ENCODE measurements at regions not wholly inside any gene's neighbourhood (a gene's known extent, or its start where the extent isn't known, plus 50 kb on each side); places are given as distances from the start of the nearest gene placed in this dataset.

DNA sequence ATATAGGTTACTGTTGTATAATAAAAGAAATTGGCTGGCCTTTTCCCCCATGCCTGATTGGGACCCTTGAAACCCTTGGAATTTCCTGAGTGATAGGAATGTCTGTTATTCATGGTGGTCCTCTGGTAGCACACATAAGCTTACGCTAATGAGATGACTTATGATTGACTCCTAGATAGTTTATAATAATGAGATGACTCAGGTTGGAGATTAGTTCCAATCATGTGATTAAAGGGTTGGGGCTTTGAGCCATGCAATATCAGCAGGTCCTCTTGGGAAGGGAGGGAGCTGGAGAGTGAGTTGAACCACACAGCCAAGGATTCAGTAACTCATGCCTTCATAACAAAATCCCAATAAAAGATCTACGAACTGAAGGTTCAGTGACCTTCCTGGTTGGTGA lies 407.6 kb upstream of the MANEA start:
- no peaks in the 10 kb centered on the region for H3K36me3 Mint-ChIP-seq (ENCODE audit: low read depth)
- H3K27ac Mint-ChIP-seq: no peak overlapping the region
- no peak for DNase-seq (ENCODE audit: low spot score)
- no peaks in the 10 kb centered on the region for H3K4me1 Mint-ChIP-seq (ENCODE audit: low read depth)
- no peaks in the 10 kb centered on the region for H3K27me3 Mint-ChIP-seq (ENCODE audit: insufficient read depth)
- H3K4me3 Mint-ChIP-seq: no peak overlapping the region
- no peaks in the 10 kb centered on the region for H3K9me3 Mint-ChIP-seq
- intact Hi-C loops (cut with micrococcal nuclease): no loop called here

DNA sequence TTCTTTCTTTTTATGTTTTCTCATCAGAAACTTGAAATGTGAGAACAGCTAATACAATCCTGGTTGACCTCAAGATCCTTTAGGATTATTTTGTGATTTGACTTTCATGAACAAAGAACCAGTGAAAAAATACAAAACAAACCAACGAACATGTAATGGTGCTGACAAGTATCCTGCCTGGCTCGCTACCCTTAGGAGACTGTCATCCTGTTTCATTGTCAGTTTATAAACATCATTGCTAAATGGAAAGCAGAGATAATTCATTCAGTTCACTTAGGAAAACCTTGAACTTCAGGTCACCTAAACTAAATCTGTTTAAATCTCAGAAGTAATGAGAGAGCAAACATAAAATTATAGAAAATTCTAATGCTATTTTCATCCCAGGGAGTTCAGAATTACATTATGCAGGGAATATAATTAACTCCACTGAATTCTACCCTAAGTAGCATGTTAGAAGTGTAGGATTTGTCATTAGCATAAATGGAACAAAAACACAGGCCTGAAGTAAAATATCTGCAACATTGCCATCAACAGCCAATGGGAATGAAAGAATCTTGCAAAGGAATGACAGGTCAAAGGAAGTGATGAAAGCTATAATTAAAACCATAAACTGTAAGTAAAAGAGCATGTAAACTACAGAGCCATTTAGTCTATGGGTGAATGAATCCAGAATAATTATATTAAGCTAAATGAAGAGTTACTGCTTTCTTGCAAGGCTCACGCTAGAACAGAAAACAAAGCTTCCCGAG lies 401.2 kb upstream of the MANEA start:
- Mint-ChIP-seq H3K4me3 (no peak overlapping the region), H3K36me3 (ENCODE audit: low read depth) (no peaks in the 10 kb centered on the region), H3K27me3 (ENCODE audit: insufficient read depth) (no peaks in the 10 kb centered on the region), H3K9me3 (no peaks in the 10 kb centered on the region), H3K4me1 (ENCODE audit: low read depth) (no peaks in the 10 kb centered on the region), H3K27ac (no peak overlapping the region)
- DNase-seq (ENCODE audit: low spot score): no peak
- intact Hi-C loops (cut with micrococcal nuclease): no loop called here

DNA sequence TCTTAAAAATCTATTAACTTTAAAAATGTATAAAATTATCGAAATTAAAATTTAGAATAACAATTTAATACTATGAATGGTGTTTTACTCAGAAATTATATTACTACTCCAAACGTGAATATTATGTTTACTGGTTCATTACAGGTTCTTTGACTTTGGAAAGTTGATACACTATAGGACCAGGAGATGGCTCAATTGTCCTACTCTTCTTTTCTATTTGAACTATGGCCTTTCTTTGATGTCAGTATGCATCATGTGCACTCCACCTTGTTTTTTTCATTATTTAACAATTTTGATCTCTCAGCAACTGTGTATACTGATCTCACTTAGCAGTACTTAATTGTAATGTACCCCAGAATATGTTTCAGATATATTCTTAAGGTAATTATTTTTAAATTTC lies 391.5 kb upstream of the MANEA start:
- DNase-seq (ENCODE audit: low spot score): no peak
- Mint-ChIP-seq H3K4me1 (ENCODE audit: low read depth) (no peaks in the 10 kb centered on the region), H3K4me3 (no peak overlapping the region), H3K36me3 (ENCODE audit: low read depth) (no peaks in the 10 kb centered on the region), H3K27me3 (ENCODE audit: insufficient read depth) (no peaks in the 10 kb centered on the region), H3K27ac (no peak overlapping the region), H3K9me3 (no peaks in the 10 kb centered on the region)
- intact Hi-C loops (cut with micrococcal nuclease): no loop called here

DNA sequence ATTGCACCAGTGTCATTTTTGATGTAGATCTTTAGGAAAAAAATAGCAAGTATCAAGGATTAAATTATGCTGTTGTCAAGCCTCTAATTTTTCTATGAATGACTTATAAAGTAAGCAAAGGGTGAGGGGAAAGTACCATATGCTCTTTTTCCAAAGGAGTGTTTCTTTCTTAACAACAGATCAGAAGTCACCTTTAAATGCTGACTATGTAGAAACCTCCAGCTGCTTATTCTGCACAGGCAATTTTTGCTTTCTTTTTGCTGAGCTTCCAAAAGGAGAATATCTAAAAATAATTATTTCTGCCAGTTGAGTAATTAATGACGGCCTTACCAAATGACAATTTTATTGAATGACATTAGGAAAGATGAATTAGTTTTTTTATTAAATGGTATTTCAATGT lies 390.6 kb upstream of the MANEA start:
- Mint-ChIP-seq H3K36me3 (ENCODE audit: low read depth) (no peaks in the 10 kb centered on the region), H3K27ac (no peak overlapping the region), H3K4me3 (no peak overlapping the region), H3K4me1 (ENCODE audit: low read depth) (no peaks in the 10 kb centered on the region), H3K27me3 (ENCODE audit: insufficient read depth) (no peaks in the 10 kb centered on the region), H3K9me3 (no peaks in the 10 kb centered on the region)
- intact Hi-C loops (cut with micrococcal nuclease): no loop called here
- DNase-seq (ENCODE audit: low spot score): no peak

DNA sequence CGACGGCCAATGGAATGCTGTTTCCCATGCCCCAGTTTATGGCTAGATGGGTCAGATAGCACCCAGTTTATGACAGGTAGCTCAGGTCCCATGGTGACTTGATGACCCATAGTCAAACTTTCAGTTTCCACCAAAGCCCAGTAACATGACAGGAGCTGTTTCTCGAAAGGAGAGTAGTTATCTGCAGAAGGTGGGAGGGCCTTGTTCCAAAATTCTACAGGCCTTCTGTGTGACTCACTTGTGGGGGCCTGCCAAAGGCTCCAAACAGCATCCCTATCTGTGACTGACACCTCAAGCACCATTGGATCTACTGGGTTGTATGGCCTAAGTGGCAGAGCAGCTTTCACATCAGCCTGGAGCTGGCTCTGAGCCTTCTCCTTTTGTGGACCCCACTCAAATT lies 379.7 kb upstream of the MANEA start:
- Mint-ChIP-seq H3K4me3 (no peak overlapping the region), H3K27me3 (ENCODE audit: insufficient read depth) (no peaks in the 10 kb centered on the region), H3K27ac (no peak overlapping the region), H3K9me3 (no peaks in the 10 kb centered on the region), H3K36me3 (ENCODE audit: low read depth) (no peaks in the 10 kb centered on the region), H3K4me1 (ENCODE audit: low read depth) (no peaks in the 10 kb centered on the region)
- intact Hi-C loops (cut with micrococcal nuclease): no loop called here
- DNase-seq (ENCODE audit: low spot score): no peak

DNA sequence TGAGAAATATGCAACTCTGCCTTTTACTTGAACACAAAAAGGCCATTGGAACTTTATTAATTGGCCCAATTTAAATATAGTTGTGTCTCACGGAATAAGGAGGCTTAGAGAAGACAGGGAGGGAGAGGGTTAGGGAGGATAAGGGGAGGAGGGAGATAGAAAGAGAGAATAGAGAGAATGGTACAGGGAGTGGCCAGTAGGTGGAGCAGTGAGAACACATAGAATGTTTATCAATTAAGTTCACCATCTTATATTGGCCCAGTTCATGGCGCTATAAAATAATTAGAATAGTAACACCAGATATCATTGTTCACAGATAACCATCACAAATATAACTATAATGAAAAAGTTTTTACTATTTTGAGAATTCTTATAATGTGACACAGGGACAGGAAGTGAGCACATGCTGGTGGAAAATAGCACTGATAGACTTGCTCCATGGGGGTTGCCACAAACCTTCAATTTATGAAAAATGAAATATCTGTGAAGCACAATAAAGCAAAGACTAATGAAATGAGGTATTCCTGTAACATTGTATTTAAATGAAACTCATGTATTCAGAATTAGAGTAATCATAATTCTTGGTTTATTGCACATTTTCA lies 374.1 kb upstream of the MANEA start:
- no peaks in the 10 kb centered on the region for H3K9me3 Mint-ChIP-seq
- no peak for DNase-seq (ENCODE audit: low spot score)
- intact Hi-C loops (cut with micrococcal nuclease): no loop called here
- H3K36me3 Mint-ChIP-seq (ENCODE audit: low read depth): no peaks in the 10 kb centered on the region
- no peak overlapping the region for H3K27ac Mint-ChIP-seq
- no peak overlapping the region for H3K4me3 Mint-ChIP-seq
- no peaks in the 10 kb centered on the region for H3K4me1 Mint-ChIP-seq (ENCODE audit: low read depth)
- no peaks in the 10 kb centered on the region for H3K27me3 Mint-ChIP-seq (ENCODE audit: insufficient read depth)

DNA sequence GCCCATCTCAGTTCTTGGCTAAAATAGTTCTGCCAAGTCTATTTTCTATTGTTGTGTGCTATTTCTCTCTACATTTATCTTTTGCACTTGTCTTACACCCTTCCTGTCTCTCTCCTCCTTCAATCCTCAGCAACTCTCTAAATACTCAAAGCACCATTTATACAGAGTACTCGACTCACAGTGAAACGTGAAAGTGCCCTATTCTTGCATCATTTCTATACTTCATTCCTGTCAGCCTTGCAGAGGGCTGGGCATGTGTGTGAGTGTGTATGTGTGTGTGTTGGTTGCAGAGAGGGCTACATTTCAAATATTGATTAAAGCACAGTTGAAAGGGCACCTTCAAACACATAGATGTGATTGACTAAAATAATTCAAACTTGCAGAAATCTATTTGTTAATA lies 373.2 kb upstream of the MANEA start:
- H3K36me3 Mint-ChIP-seq (ENCODE audit: low read depth): no peaks in the 10 kb centered on the region
- intact Hi-C loops (cut with micrococcal nuclease): no loop called here
- H3K4me1 Mint-ChIP-seq (ENCODE audit: low read depth): no peaks in the 10 kb centered on the region
- H3K27me3 Mint-ChIP-seq (ENCODE audit: insufficient read depth): no peaks in the 10 kb centered on the region
- no peak overlapping the region for H3K27ac Mint-ChIP-seq
- DNase-seq (ENCODE audit: low spot score): no peak
- no peak overlapping the region for H3K4me3 Mint-ChIP-seq
- no peaks in the 10 kb centered on the region for H3K9me3 Mint-ChIP-seq

DNA sequence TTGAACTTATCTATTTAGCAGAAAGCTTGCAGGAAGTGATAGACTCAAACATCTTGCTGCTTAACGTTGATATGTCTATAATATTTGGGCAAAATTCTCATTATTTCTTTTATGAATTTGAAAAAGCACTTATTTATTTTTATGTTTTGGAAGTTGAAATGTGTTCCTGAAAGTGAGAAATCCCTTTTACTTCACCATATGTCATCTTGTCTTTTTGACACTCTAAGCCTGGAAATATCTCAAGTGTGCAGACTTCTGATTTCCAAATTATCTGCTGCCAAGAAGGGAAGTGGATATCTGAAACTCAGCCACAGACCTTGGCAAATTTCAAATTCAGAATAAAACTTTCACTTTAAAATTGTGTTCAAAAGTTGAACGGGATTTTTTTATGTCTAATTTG lies 368.7 kb upstream of the MANEA start:
- Mint-ChIP-seq H3K9me3 (no peaks in the 10 kb centered on the region), H3K27me3 (ENCODE audit: insufficient read depth) (no peaks in the 10 kb centered on the region), H3K4me3 (no peak overlapping the region), H3K27ac (no peak overlapping the region), H3K4me1 (ENCODE audit: low read depth) (no peaks in the 10 kb centered on the region), H3K36me3 (ENCODE audit: low read depth) (no peaks in the 10 kb centered on the region)
- intact Hi-C loops (cut with micrococcal nuclease): no loop called here
- DNase-seq (ENCODE audit: low spot score): no peak

DNA sequence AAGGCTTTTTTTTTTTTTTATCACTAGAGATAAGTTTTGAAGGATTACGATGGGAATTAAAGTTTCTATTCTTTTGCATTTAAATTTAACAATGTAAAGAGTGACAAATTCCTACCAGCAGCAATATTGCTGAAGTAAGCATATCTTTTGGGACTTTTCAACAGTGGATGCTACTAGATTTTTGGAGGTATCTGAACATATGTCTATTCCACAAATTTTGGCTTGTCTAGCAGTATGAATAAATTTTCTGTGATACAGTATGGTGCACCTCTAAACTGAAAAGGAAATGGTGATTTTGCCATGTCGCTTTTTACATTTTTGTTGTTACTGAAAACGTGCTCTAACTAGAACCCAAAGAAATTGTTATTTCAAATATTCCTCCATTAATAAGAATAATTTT lies 368.3 kb upstream of the MANEA start:
- H3K9me3 Mint-ChIP-seq: no peaks in the 10 kb centered on the region
- intact Hi-C loops (cut with micrococcal nuclease): no loop called here
- no peak overlapping the region for H3K4me3 Mint-ChIP-seq
- H3K4me1 Mint-ChIP-seq (ENCODE audit: low read depth): no peaks in the 10 kb centered on the region
- DNase-seq (ENCODE audit: low spot score): no peak
- no peak overlapping the region for H3K27ac Mint-ChIP-seq
- no peaks in the 10 kb centered on the region for H3K27me3 Mint-ChIP-seq (ENCODE audit: insufficient read depth)
- H3K36me3 Mint-ChIP-seq (ENCODE audit: low read depth): no peaks in the 10 kb centered on the region

DNA sequence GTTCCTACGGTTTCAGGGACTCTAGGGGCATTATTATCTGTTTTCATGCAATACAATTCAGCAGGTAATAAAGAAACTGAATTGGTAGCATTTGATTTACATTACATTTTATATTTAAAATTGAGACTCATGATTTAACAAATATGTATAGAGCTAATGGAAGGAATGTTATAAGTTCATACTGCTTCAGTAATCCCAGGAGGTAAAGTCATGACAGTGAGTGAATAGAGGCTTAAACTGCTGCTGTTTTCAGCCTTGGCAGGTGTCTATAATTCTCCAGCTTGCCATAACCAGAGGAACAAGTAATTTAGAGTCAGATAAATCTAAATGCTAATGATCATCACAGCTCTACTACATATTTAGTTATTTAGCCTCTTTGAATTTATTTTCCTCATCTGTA lies 360.8 kb upstream of the MANEA start:
- H3K27ac Mint-ChIP-seq: no peak overlapping the region
- no peak overlapping the region for H3K4me3 Mint-ChIP-seq
- intact Hi-C loops (cut with micrococcal nuclease): no loop called here
- no peak for DNase-seq (ENCODE audit: low spot score)
- no peaks in the 10 kb centered on the region for H3K36me3 Mint-ChIP-seq (ENCODE audit: low read depth)
- H3K27me3 Mint-ChIP-seq (ENCODE audit: insufficient read depth): peaks cover 2% of the 10 kb centered on the region
- H3K9me3 Mint-ChIP-seq: no peaks in the 10 kb centered on the region
- no peaks in the 10 kb centered on the region for H3K4me1 Mint-ChIP-seq (ENCODE audit: low read depth)

DNA sequence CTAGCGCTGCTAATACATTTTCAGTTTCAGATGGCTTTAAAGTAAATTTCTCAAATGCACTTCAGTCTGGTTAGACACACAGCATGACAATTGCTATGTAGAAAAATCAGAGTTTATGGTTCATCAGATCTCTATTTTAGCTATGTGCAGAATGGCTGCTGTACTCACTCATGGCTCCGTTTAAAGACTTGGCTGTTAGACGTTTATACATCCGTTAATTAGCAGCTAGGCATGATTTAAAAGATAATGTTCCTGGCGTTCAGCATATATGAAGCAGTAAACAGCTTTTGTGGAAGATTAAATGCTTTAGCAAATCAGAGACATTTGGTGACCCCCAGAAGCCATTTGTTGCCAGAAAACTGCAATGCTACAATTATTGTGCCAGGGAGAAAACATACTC lies 350.0 kb upstream of the MANEA start:
- Mint-ChIP-seq H3K4me3 (no peak overlapping the region), H3K9me3 (no peaks in the 10 kb centered on the region), H3K27ac (no peak overlapping the region), H3K27me3 (ENCODE audit: insufficient read depth) (no peaks in the 10 kb centered on the region), H3K4me1 (ENCODE audit: low read depth) (no peaks in the 10 kb centered on the region), H3K36me3 (ENCODE audit: low read depth) (no peaks in the 10 kb centered on the region)
- intact Hi-C loops (cut with micrococcal nuclease): no loop called here
- DNase-seq (ENCODE audit: low spot score): no peak

DNA sequence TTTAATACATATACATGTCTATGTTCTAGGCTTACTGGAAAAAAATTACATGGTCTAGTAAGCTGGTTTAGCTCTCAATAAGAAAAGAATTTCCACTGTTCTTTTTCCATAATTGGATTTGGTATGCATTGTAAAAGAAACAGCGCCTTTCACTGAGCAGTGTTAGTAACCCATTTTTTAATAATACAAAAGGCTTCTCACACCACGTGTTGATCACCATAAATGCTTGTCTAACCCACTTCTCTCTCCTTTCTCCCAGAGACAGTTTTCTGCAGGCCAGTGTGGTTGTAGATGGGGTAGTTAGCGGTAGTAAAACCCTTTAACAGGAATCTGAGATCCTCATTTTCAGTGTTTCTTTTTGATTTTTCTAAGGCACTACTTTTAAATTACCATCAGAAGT lies 348.7 kb upstream of the MANEA start:
- Mint-ChIP-seq H3K4me3 (no peak overlapping the region), H3K27me3 (ENCODE audit: insufficient read depth) (no peaks in the 10 kb centered on the region), H3K27ac (no peak overlapping the region), H3K36me3 (ENCODE audit: low read depth) (no peaks in the 10 kb centered on the region), H3K9me3 (no peaks in the 10 kb centered on the region), H3K4me1 (ENCODE audit: low read depth) (no peaks in the 10 kb centered on the region)
- intact Hi-C loops (cut with micrococcal nuclease): no loop called here
- DNase-seq (ENCODE audit: low spot score): no peak

DNA sequence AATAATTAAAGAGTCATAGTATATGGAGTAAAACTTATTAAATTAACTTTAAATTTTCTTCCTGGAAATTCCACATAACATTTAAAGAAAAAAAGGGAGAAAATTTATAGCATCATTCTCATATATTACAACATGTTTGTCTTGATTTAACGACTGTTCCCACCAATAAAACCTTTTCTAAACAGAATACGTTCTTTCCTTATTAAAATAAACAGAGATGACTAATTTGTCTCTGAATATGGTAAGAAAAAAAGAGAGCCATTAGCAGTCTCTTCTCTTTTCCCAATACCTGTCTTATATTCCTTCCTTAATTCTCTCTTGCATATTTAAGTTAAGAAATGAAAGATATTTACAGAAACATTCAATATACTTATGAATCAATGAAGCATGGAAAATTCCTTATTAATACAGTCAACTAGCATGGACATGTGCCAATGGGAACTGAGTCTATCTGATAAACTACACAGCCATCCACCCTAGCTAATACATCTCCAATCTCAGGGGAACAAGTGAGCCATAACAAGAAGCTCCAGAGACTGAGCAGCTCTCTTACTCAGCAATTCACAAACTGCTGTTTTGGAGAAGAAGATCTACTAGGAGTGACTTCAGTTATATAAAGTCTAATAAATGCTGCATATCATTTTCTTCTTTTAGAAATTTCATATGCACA lies 347.1 kb upstream of the MANEA start:
- Mint-ChIP-seq H3K36me3 (ENCODE audit: low read depth) (no peaks in the 10 kb centered on the region), H3K4me3 (no peak overlapping the region)
- intact Hi-C loops (cut with micrococcal nuclease): no loop called here

More for the DNA sequence above, 347.1 kb upstream of the MANEA start:
- Mint-ChIP-seq H3K27ac (no peak overlapping the region), H3K9me3 (no peaks in the 10 kb centered on the region), H3K27me3 (ENCODE audit: insufficient read depth) (no peaks in the 10 kb centered on the region), H3K4me1 (ENCODE audit: low read depth) (no peaks in the 10 kb centered on the region)
- DNase-seq (ENCODE audit: low spot score): no peak
